SJSA1 (cell line): ENCODE measurements at regions not wholly inside any gene's neighbourhood (a gene's known extent, or its start where the extent isn't known, plus 50 kb on each side); places are given as distances from the start of the nearest gene placed in this dataset.

Experiments
- DNase-seq, 2 experiments: peaks; one replicate each; pipeline ENCODE4 v3.0.0-alpha.2; 2015 to 2020; ENCODE audit warnings: low spot score in 2 of 2, low read depth in 1 of 2
- H3K27ac ChIP-seq: fragments of 250-450 bp; sonication (Bioruptor Pico); 2 replicates; pipeline ENCODE4 v1.5.1; 2020; ENCODE audit warnings: mild to moderate bottlenecking, moderate library complexity
- H3K27me3 ChIP-seq: fragments of 250-450 bp; sonication (Bioruptor Pico); replicated peaks from 2 replicates; pipeline ENCODE4 v1.5.1; 2020; ENCODE audit warnings: mild to moderate bottlenecking, moderate library complexity
- H3K36me3 ChIP-seq: fragments of 250-450 bp; sonication (Bioruptor Pico); 2 replicates; pipeline ENCODE4 v1.5.1; 2020; ENCODE audit warnings: mild to moderate bottlenecking
- H3K4me1 ChIP-seq: fragments of 250-450 bp; sonication (Bioruptor Pico); replicated peaks from 2 replicates; pipeline ENCODE4 v1.6.1; 2021; ENCODE audit warnings: mild to moderate bottlenecking
- H3K4me3 ChIP-seq: fragments of 250-450 bp; sonication (Bioruptor Pico); 2 replicates; pipeline ENCODE4 v1.5.1; 2020; ENCODE audit warnings: mild to moderate bottlenecking
- H3K9me3 ChIP-seq: fragments of 250-450 bp; sonication (Bioruptor Pico); replicated peaks from 2 replicates; pipeline ENCODE4 v1.5.1; 2020; ENCODE audit warnings: mild to moderate bottlenecking

GRCh38 chr12:61846765-61847164 is 413.4 kb upstream of the USP15 start:
- DNase-seq: no peak
- Histone ChIP-seq H3K4me1 (no peaks in the 10 kb centered on the region), H3K27ac (no peak overlapping the region), H3K36me3 (no peaks in the 10 kb centered on the region), H3K9me3 (no peaks in the 10 kb centered on the region), H3K4me3 (no peak overlapping the region), H3K27me3 (no peaks in the 10 kb centered on the region)

GRCh38 chr12:61848893-61849292 is 411.3 kb upstream of the USP15 start:
- H3K36me3 ChIP-seq: no peaks in the 10 kb centered on the region
- H3K27ac ChIP-seq: no peak overlapping the region
- no peak overlapping the region for H3K4me3 ChIP-seq
- H3K27me3 ChIP-seq: no peaks in the 10 kb centered on the region
- no peaks in the 10 kb centered on the region for H3K4me1 ChIP-seq
- 0 out of 2 replicates have a peak, but pooled peaks cover 3% of the 10 kb centered on the region for H3K9me3 ChIP-seq
- DNase-seq: no peak

GRCh38 chr12:61853945-61854344 is 406.3 kb upstream of the USP15 start:
- H3K36me3 ChIP-seq: no peaks in the 10 kb centered on the region
- H3K27ac ChIP-seq: no peak overlapping the region
- DNase-seq: no peak
- no peaks in the 10 kb centered on the region for H3K27me3 ChIP-seq
- H3K9me3 ChIP-seq: 0 out of 2 replicates have a peak, but pooled peaks cover 5% of the 10 kb centered on the region
- H3K4me1 ChIP-seq: no peaks in the 10 kb centered on the region
- no peak overlapping the region for H3K4me3 ChIP-seq

GRCh38 chr12:61854902-61855301 is 405.3 kb upstream of the USP15 start:
- H3K4me1 ChIP-seq: no peaks in the 10 kb centered on the region
- no peak overlapping the region for H3K4me3 ChIP-seq
- no peaks in the 10 kb centered on the region for H3K36me3 ChIP-seq

GRCh38 chr12:61857968-61858367 is 402.2 kb upstream of the USP15 start:
- no peaks in the 10 kb centered on the region for H3K27me3 ChIP-seq
- H3K9me3 ChIP-seq: 0 out of 2 replicates have a peak, but pooled peaks cover 5% of the 10 kb centered on the region
- DNase-seq: no peak
- no peak overlapping the region for H3K27ac ChIP-seq
- no peaks in the 10 kb centered on the region for H3K36me3 ChIP-seq
- no peak overlapping the region for H3K4me3 ChIP-seq
- H3K4me1 ChIP-seq: no peaks in the 10 kb centered on the region

More at GRCh38 chr12:61854902-61855301, 405.3 kb upstream of the USP15 start:
- no peaks in the 10 kb centered on the region for H3K27me3 ChIP-seq
- H3K9me3 ChIP-seq: 0 out of 2 replicates have a peak, but pooled peaks cover 5% of the 10 kb centered on the region
- no peak for DNase-seq
- no peak overlapping the region for H3K27ac ChIP-seq

GRCh38 chr12:61860451-61860850 is 399.8 kb upstream of the USP15 start:
- H3K4me1 ChIP-seq: no peaks in the 10 kb centered on the region
- H3K36me3 ChIP-seq: no peaks in the 10 kb centered on the region
- no peak overlapping the region for H3K4me3 ChIP-seq
- DNase-seq: no peak
- no peaks in the 10 kb centered on the region for H3K27me3 ChIP-seq
- H3K27ac ChIP-seq: no peak overlapping the region
- H3K9me3 ChIP-seq: no peaks in the 10 kb centered on the region

- Histone ChIP-seq H3K27me3 (no peaks in the 10 kb centered on the region), H3K4me3 (no peak overlapping the region), H3K4me1 (no peaks in the 10 kb centered on the region), H3K36me3 (no peaks in the 10 kb centered on the region), H3K9me3 (no peaks in the 10 kb centered on the region), H3K27ac (no peak overlapping the region)
- no peak for DNase-seq
These were observed 397.2 kb upstream of the USP15 start for GRCh38 chr12:61862986-61863385.

GRCh38 chr12:61863811-61864210 is 396.4 kb upstream of the USP15 start:
- Histone ChIP-seq H3K27ac (no peak overlapping the region), H3K4me3 (no peak overlapping the region), H3K4me1 (no peaks in the 10 kb centered on the region), H3K36me3 (no peaks in the 10 kb centered on the region), H3K27me3 (no peaks in the 10 kb centered on the region), H3K9me3 (no peaks in the 10 kb centered on the region)
- DNase-seq: no peak

GRCh38 chr12:61869796-61870195 is 390.4 kb upstream of the USP15 start:
- Histone ChIP-seq H3K9me3 (no peaks in the 10 kb centered on the region), H3K27me3 (no peaks in the 10 kb centered on the region), H3K36me3 (no peaks in the 10 kb centered on the region), H3K4me3 (no peak overlapping the region), H3K4me1 (no peaks in the 10 kb centered on the region), H3K27ac (no peak overlapping the region)
- DNase-seq: no peak

- H3K4me1 ChIP-seq: no peaks in the 10 kb centered on the region
- H3K27me3 ChIP-seq: no peaks in the 10 kb centered on the region
- no peak overlapping the region for H3K4me3 ChIP-seq
- no peak overlapping the region for H3K27ac ChIP-seq
- no peaks in the 10 kb centered on the region for H3K36me3 ChIP-seq
- DNase-seq: no peak
- no peaks in the 10 kb centered on the region for H3K9me3 ChIP-seq
These were observed 389.3 kb upstream of the USP15 start for GRCh38 chr12:61870658-61871484.

- no peak for DNase-seq
- Histone ChIP-seq H3K27me3 (no peaks in the 10 kb centered on the region), H3K4me3 (no peak overlapping the region), H3K36me3 (no peaks in the 10 kb centered on the region), H3K9me3 (no peaks in the 10 kb centered on the region), H3K4me1 (no peaks in the 10 kb centered on the region), H3K27ac (no peak overlapping the region)
These were observed 388.8 kb upstream of the USP15 start for GRCh38 chr12:61871485-61871810.

- H3K9me3 ChIP-seq: no peaks in the 10 kb centered on the region
- no peaks in the 10 kb centered on the region for H3K27me3 ChIP-seq
- H3K27ac ChIP-seq: no peak overlapping the region
These were observed 381.0 kb upstream of the USP15 start for GRCh38 chr12:61879229-61879628.

GRCh38 chr12:61880186-61880585 is 380.0 kb upstream of the USP15 start:
- Histone ChIP-seq H3K4me3 (no peak overlapping the region), H3K4me1 (no peaks in the 10 kb centered on the region), H3K27ac (no peak overlapping the region), H3K36me3 (no peaks in the 10 kb centered on the region), H3K27me3 (no peaks in the 10 kb centered on the region), H3K9me3 (no peaks in the 10 kb centered on the region)
- DNase-seq: no peak

More at GRCh38 chr12:61879229-61879628, 381.0 kb upstream of the USP15 start:
- DNase-seq: no peak
- Histone ChIP-seq H3K4me1 (no peaks in the 10 kb centered on the region), H3K4me3 (no peak overlapping the region), H3K36me3 (no peaks in the 10 kb centered on the region)

GRCh38 chr12:61891632-61892031 is 368.6 kb upstream of the USP15 start:
- Histone ChIP-seq H3K4me3 (no peak overlapping the region), H3K36me3 (no peaks in the 10 kb centered on the region), H3K9me3 (no peaks in the 10 kb centered on the region), H3K27ac (no peak overlapping the region), H3K4me1 (no peaks in the 10 kb centered on the region), H3K27me3 (no peaks in the 10 kb centered on the region)
- no peak for DNase-seq

GRCh38 chr12:61894168-61894567 is 366.0 kb upstream of the USP15 start:
- Histone ChIP-seq H3K27ac (no peak overlapping the region), H3K4me3 (no peak overlapping the region), H3K36me3 (no peaks in the 10 kb centered on the region), H3K9me3 (no peaks in the 10 kb centered on the region), H3K27me3 (no peaks in the 10 kb centered on the region), H3K4me1 (no peaks in the 10 kb centered on the region)
- no peak for DNase-seq
